ENCODE measurements at regions not wholly inside any gene's neighbourhood (a gene's known extent, or its start where the extent isn't known, plus 50 kb on each side); places are given as distances from the start of the nearest gene placed in this dataset.
"Not testable (repeated sequence)": the region's sequence is repeated elsewhere in the genome, so short reads cannot be mapped to it uniquely, and the experiment has no call there.

- Mint-ChIP-seq H3K27ac (ENCODE audit: unreplicated experiment) (no peak overlapping the region), H3K36me3 (ENCODE audit: low read depth) (no peaks in the 10 kb centered on the region), H3K9me3 (ENCODE audit: low read depth) (peaks cover 49% of the 10 kb centered on the region), H3K4me1 (ENCODE audit: low read depth) (no peaks in the 10 kb centered on the region), H3K4me3 (ENCODE audit: unreplicated experiment) (no peak overlapping the region), H3K27me3 (ENCODE audit: low read depth) (no peaks in the 10 kb centered on the region)
- DNase-seq (ENCODE audit: low spot score), result no peak
- TF ChIP-seq CTCF (IDR thresholded peaks at IDR 0.05), result no peak
Measured at GRCh38 chr10:42380926-42381547, 257.3 kb downstream of the ZNF33B start.

- Mint-ChIP-seq H3K4me1 (ENCODE audit: low read depth) (no peaks in the 10 kb centered on the region), H3K9me3 (ENCODE audit: low read depth) (peaks cover 56% of the 10 kb centered on the region), H3K36me3 (ENCODE audit: low read depth) (no peaks in the 10 kb centered on the region), H3K27ac (ENCODE audit: unreplicated experiment) (no peak overlapping the region), H3K4me3 (ENCODE audit: unreplicated experiment) (no peak overlapping the region), H3K27me3 (ENCODE audit: low read depth) (no peaks in the 10 kb centered on the region)
- no peak for TF ChIP-seq CTCF (IDR thresholded peaks at IDR 0.05)
- no peak for DNase-seq (ENCODE audit: low spot score)
Measured at GRCh38 chr10:42367532-42368230, 270.7 kb downstream of the ZNF33B start.

- no peak overlapping the region for H3K27ac Mint-ChIP-seq (ENCODE audit: unreplicated experiment)
Measured at GRCh38 chr10:42351745-42352144, 286.6 kb downstream of the ZNF33B start.

GRCh38 chr10:42336593-42337337 is 301.6 kb downstream of the ZNF33B start:
- DNase-seq (ENCODE audit: low spot score); H3K27ac Mint-ChIP-seq (ENCODE audit: unreplicated experiment); H3K4me1 Mint-ChIP-seq (ENCODE audit: low read depth); H3K4me3 Mint-ChIP-seq (ENCODE audit: unreplicated experiment); H3K27me3 Mint-ChIP-seq (ENCODE audit: low read depth); H3K36me3 Mint-ChIP-seq (ENCODE audit: low read depth): not testable (repeated sequence)
- peaks cover 56% of the 10 kb centered on the region for H3K9me3 Mint-ChIP-seq (ENCODE audit: low read depth)

More at GRCh38 chr10:42351745-42352144, 286.6 kb downstream of the ZNF33B start:
- no peaks in the 10 kb centered on the region for H3K27me3 Mint-ChIP-seq (ENCODE audit: low read depth)
- H3K4me1 Mint-ChIP-seq (ENCODE audit: low read depth), result no peaks in the 10 kb centered on the region
- H3K36me3 Mint-ChIP-seq (ENCODE audit: low read depth), result no peaks in the 10 kb centered on the region
- no peak overlapping the region for H3K4me3 Mint-ChIP-seq (ENCODE audit: unreplicated experiment)
- TF ChIP-seq CTCF (IDR thresholded peaks at IDR 0.05), result no peak
- peaks cover 39% of the 10 kb centered on the region for H3K9me3 Mint-ChIP-seq (ENCODE audit: low read depth)
- DNase-seq (ENCODE audit: low spot score), result no peak

- H3K9me3 Mint-ChIP-seq (ENCODE audit: low read depth), result peaks cover 61% of the 10 kb centered on the region
- not testable (repeated sequence) for H3K27me3 Mint-ChIP-seq (ENCODE audit: low read depth); H3K4me3 Mint-ChIP-seq (ENCODE audit: unreplicated experiment); H3K4me1 Mint-ChIP-seq (ENCODE audit: low read depth); H3K27ac Mint-ChIP-seq (ENCODE audit: unreplicated experiment); DNase-seq (ENCODE audit: low spot score); H3K36me3 Mint-ChIP-seq (ENCODE audit: low read depth)
Measured at GRCh38 chr10:42335653-42336296, 302.6 kb downstream of the ZNF33B start.

GRCh38 chr10:42304341-42304740 is 334.0 kb downstream of the ZNF33B start:
- no peak for DNase-seq (ENCODE audit: low spot score)
- Mint-ChIP-seq H3K27ac (ENCODE audit: unreplicated experiment) (no peak overlapping the region), H3K27me3 (ENCODE audit: low read depth) (no peaks in the 10 kb centered on the region), H3K4me3 (ENCODE audit: unreplicated experiment) (no peak overlapping the region), H3K36me3 (ENCODE audit: low read depth) (peaks cover 66% of the 10 kb centered on the region), H3K4me1 (ENCODE audit: low read depth) (no peaks in the 10 kb centered on the region), H3K9me3 (ENCODE audit: low read depth) (peaks cover 97% of the 10 kb centered on the region)
- no peak for TF ChIP-seq CTCF (IDR thresholded peaks at IDR 0.05)

- H3K27ac Mint-ChIP-seq (ENCODE audit: unreplicated experiment); H3K27me3 Mint-ChIP-seq (ENCODE audit: low read depth); H3K4me1 Mint-ChIP-seq (ENCODE audit: low read depth); H3K4me3 Mint-ChIP-seq (ENCODE audit: unreplicated experiment); H3K36me3 Mint-ChIP-seq (ENCODE audit: low read depth): not testable (repeated sequence)
- H3K9me3 Mint-ChIP-seq (ENCODE audit: low read depth), result peaks cover 18% of the 10 kb centered on the region
- peak; percentile 76 for DNase-seq (ENCODE audit: low spot score)
Measured at GRCh38 chr10:42281896-42282295, 356.5 kb downstream of the ZNF33B start.

GRCh38 chr10:42269788-42270187 is 368.6 kb downstream of the ZNF33B start:
- peaks cover 30% of the 10 kb centered on the region for H3K9me3 Mint-ChIP-seq (ENCODE audit: low read depth)
- H3K27me3 Mint-ChIP-seq (ENCODE audit: low read depth); H3K36me3 Mint-ChIP-seq (ENCODE audit: low read depth); DNase-seq (ENCODE audit: low spot score); H3K4me3 Mint-ChIP-seq (ENCODE audit: unreplicated experiment); H3K4me1 Mint-ChIP-seq (ENCODE audit: low read depth); H3K27ac Mint-ChIP-seq (ENCODE audit: unreplicated experiment): not testable (repeated sequence)

Measured in chondrocyte (in vitro differentiated cells).